Nephron (organoid): ENCODE measurements at regions not wholly inside any gene's neighbourhood (a gene's known extent, or its start where the extent isn't known, plus 50 kb on each side); places are given as distances from the start of the nearest gene placed in this dataset.

Experiments
- H3K27ac Mint-ChIP-seq, 3 experiments: 2 replicates each; pipeline ENCODE4 v1.8.0; 2020; ENCODE audit warnings: mixed read lengths in 3 of 3, mild to moderate bottlenecking in 2 of 3, moderate library complexity in 1 of 3
- H3K27me3 Mint-ChIP-seq: 2 replicates; pipeline ENCODE4 v1.8.0; 2021; ENCODE audit warnings: low read depth, mild to moderate bottlenecking, moderate library complexity, mixed read lengths
- H3K36me3 Mint-ChIP-seq: 2 replicates; pipeline ENCODE4 v1.8.0; 2020; ENCODE audit warnings: low read depth, mixed read lengths
- H3K4me1 Mint-ChIP-seq: 2 replicates; pipeline ENCODE4 v1.8.0; 2020; ENCODE audit warnings: mixed read lengths
- H3K4me3 Mint-ChIP-seq, 3 experiments: 2 replicates each; pipeline ENCODE4 v1.8.0; 2020; ENCODE audit warnings: mild to moderate bottlenecking in 3 of 3, mixed read lengths in 3 of 3, moderate library complexity in 2 of 3
- H3K9me3 Mint-ChIP-seq: 2 replicates; pipeline ENCODE4 v1.8.0; 2020; ENCODE audit warnings: mixed read lengths
- TF ChIP-seq, protein P1 (sequence below), 3 experiments: fragments of 200-600 bp; sonication (generic); IDR thresholded peaks; one replicate each; pipeline ENCODE4 v1.5.0; 2021; ENCODE audit warnings: antibody characterized with exemption in 3 of 3; ENCODE audit not compliant: unreplicated experiment in 3 of 3

DNA sequence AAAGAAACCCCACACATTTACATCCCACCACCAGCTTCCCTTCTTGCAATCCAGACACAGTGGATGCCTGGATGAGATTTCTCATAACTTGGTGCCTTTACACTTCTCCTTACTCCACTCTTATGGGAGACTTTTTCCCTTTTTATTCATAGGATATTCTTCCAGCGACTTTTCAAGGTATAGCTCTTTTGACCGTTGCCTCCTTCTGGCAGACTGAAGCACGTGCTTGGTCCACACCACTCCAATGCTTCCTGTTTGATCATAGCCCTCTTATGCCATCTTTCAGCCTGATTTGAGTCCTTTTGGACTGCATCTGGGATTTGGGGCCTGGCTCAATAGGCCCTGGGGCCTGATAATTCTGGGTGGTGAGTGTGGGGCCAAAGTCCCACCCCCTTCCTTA lies 87.7 kb downstream of the ERCC5 start:
- H3K36me3 Mint-ChIP-seq: no peaks in the 10 kb centered on the region
- TF ChIP-seq, protein P1, sequence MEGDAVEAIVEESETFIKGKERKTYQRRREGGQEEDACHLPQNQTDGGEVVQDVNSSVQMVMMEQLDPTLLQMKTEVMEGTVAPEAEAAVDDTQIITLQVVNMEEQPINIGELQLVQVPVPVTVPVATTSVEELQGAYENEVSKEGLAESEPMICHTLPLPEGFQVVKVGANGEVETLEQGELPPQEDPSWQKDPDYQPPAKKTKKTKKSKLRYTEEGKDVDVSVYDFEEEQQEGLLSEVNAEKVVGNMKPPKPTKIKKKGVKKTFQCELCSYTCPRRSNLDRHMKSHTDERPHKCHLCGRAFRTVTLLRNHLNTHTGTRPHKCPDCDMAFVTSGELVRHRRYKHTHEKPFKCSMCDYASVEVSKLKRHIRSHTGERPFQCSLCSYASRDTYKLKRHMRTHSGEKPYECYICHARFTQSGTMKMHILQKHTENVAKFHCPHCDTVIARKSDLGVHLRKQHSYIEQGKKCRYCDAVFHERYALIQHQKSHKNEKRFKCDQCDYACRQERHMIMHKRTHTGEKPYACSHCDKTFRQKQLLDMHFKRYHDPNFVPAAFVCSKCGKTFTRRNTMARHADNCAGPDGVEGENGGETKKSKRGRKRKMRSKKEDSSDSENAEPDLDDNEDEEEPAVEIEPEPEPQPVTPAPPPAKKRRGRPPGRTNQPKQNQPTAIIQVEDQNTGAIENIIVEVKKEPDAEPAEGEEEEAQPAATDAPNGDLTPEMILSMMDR (IDR thresholded peaks at IDR 0.05; ENCODE audit: unreplicated experiment in 3 of 3): no peak

DNA sequence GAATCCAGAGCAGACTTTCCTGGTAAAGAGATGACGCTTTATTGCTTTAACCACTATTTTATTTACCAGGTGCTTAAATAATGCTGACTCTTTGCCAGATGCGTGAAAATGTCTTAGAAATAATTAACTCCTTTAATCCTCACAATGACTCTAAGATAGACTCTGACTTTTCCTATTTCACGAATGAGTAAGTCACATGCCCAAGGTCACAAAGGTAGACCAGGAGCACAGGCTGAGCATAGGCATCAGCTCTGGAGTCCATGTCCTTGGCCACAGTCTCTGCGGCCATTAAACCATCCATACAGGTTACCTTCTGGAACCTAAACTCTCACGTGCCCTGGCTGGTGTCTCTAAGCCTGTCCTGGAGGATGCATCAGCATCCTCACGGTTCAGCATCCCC lies 87.3 kb downstream of the ERCC5 start:
- Mint-ChIP-seq H3K27me3 (peaks cover 5% of the 10 kb centered on the region), H3K36me3 (no peaks in the 10 kb centered on the region), H3K4me1 (peaks cover 24% of the 10 kb centered on the region), H3K27ac (peak overlapping the region; percentile 36 to 83 (median 46)), H3K9me3 (peaks cover 4% of the 10 kb centered on the region), H3K4me3 (no peak overlapping the region)
- TF ChIP-seq, protein P1 (IDR thresholded peaks at IDR 0.05; ENCODE audit: unreplicated experiment in 3 of 3): no peak

More for the DNA sequence above, 87.7 kb downstream of the ERCC5 start:
- H3K27ac Mint-ChIP-seq: peak overlapping the region; percentile 36 to 83 (median 46)
- peaks cover 24% of the 10 kb centered on the region for H3K4me1 Mint-ChIP-seq
- H3K27me3 Mint-ChIP-seq: peaks cover 6% of the 10 kb centered on the region
- no peak overlapping the region for H3K4me3 Mint-ChIP-seq
- H3K9me3 Mint-ChIP-seq: peaks cover 4% of the 10 kb centered on the region

DNA sequence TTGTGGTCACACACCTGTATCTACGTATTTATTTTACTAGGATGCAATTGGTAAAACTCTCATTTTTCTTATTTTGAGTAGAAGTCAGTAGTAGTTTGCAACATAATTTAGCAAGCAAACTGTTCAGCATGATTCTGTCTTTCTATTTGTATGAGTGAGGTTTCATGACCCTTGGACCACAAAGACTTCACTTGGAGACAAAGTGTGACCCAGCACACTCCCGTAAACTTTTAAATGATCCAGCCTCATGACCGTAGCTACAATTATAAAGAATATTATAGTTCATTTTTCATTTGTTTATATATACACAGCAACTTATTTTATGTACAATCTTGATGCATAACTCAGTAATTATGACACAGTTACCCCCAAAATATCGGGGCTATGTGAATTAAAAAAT lies 86.5 kb downstream of the ERCC5 start:
- H3K27me3 Mint-ChIP-seq: no peaks in the 10 kb centered on the region
- peaks cover 8% of the 10 kb centered on the region for H3K9me3 Mint-ChIP-seq
- TF ChIP-seq, protein P1 (IDR thresholded peaks at IDR 0.05; ENCODE audit: unreplicated experiment in 3 of 3): no peak
- H3K27ac Mint-ChIP-seq: no peak overlapping the region
- no peak overlapping the region for H3K4me3 Mint-ChIP-seq
- H3K4me1 Mint-ChIP-seq: peaks cover 24% of the 10 kb centered on the region
- H3K36me3 Mint-ChIP-seq: no peaks in the 10 kb centered on the region

DNA sequence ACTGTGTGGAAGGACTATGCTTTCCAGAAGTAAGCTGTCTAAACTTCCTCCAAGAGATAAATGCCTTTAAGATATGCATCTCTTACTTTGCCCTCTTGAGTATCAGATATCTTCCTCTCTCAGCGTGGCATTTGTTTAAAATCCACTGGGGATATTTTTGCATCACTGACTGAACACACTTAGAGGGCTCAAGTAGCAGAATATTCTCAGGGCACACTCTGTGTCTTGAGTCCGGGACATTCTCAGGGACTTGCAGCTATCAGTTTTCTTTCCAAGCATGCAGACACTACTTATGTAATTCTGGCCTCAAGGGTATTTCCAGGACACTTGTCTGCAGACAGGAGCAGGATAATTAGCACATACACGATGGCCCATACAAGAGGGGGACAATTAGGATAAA lies 84.7 kb downstream of the ERCC5 start:
- H3K4me3 Mint-ChIP-seq: peak overlapping the region in 1 of 3 experiments; percentile 1
- peak overlapping the region in 1 of 3 experiments; percentile 70 for H3K27ac Mint-ChIP-seq
- H3K4me1 Mint-ChIP-seq: peaks cover 24% of the 10 kb centered on the region
- no peaks in the 10 kb centered on the region for H3K27me3 Mint-ChIP-seq
- TF ChIP-seq, protein P1 (IDR thresholded peaks at IDR 0.05; ENCODE audit: unreplicated experiment in 3 of 3): no peak
- H3K36me3 Mint-ChIP-seq: no peaks in the 10 kb centered on the region
- H3K9me3 Mint-ChIP-seq: peaks cover 8% of the 10 kb centered on the region

DNA sequence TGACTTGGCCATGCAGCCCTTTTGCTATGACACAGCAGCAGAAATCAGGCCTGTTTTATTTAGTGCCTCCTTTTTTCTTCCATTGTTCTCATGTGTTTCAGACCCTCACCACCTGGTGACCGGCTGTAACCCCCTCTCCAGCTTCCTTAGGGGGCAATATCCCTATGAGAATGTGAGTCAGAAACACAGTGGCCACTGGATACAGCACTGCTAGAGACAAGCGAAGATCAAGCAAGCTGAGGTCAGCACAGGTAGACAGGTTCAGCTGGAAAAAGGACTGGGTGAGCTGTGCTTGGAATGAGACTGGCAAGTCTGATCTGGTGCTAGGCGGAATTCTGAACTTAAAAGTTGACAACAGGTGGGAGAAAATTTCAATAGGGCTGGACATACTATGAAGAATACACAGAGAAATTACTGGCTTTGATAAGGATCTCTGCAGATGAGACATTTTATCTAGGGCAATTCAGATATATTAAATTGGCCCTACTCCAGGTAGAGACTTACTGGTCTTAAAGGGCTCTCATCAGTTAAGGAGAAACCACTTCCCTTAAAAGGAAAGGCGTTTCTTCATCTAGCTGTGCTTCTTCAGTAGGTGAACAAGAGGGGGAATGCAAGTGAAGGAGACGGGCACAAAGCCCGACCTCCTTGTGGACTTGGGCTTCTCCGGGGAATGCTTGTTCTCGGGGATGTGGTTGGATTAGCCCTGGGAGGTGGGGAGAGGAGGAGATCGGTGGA lies 83.3 kb downstream of the ERCC5 start:
- Mint-ChIP-seq H3K4me3 (no peak overlapping the region), H3K9me3 (peaks cover 12% of the 10 kb centered on the region), H3K27me3 (no peaks in the 10 kb centered on the region), H3K4me1 (peaks cover 24% of the 10 kb centered on the region), H3K27ac (peak overlapping the region in 1 of 3 experiments; percentile 19), H3K36me3 (no peaks in the 10 kb centered on the region)
- TF ChIP-seq, protein P1 (IDR thresholded peaks at IDR 0.05; ENCODE audit: unreplicated experiment in 3 of 3): no peak
